Activated naive CD4-positive, alpha-beta T cell treated with anti-CD3 and anti-CD28 coated beads for 36 hours (primary cell): ENCODE measurements at regions not wholly inside any gene's neighbourhood (a gene's known extent, or its start where the extent isn't known, plus 50 kb on each side); places are given as distances from the start of the nearest gene placed in this dataset.

ENCODE experiments used
- CTCF ChIA-PET: fragments of 350-600 bp; sonication (Branson Sonifier 250); formaldehyde crosslinking; loops from one replicate; lab custom pipeline; 2021; ENCODE audit warnings: antibody characterized with exemption; lab: Charles Lee
- DNase-seq: peaks from one replicate; pipeline ENCODE4 v3.0.0-alpha.2; 2020
- H3K27ac Mint-ChIP-seq: one replicate; pipeline ENCODE4 v1.8.0; 2021; ENCODE audit warnings: mild to moderate bottlenecking, mixed read lengths
- H3K27me3 Mint-ChIP-seq: one replicate; pipeline ENCODE4 v1.8.0; 2021; ENCODE audit warnings: low read depth, mixed read lengths
- H3K36me3 Mint-ChIP-seq: one replicate; pipeline ENCODE4 v1.8.0; 2021; ENCODE audit warnings: low read depth, mixed read lengths
- H3K4me1 Mint-ChIP-seq: one replicate; pipeline ENCODE4 v1.8.0; 2021; ENCODE audit warnings: low read depth, mixed read lengths
- H3K4me3 Mint-ChIP-seq: one replicate; pipeline ENCODE4 v1.8.0; 2021; ENCODE audit warnings: mild to moderate bottlenecking, moderate library complexity, mixed read lengths
- H3K9me3 Mint-ChIP-seq: one replicate; pipeline ENCODE4 v1.8.0; 2021; ENCODE audit warnings: mixed read lengths
- intact Hi-C: fragments of 100-400 bp; cut with micrococcal nuclease; formaldehyde crosslinking; loops from one replicate; pipeline ENCODE4 v1.15.1; 2023

GRCh38 chr4:155426953-155427352, 50.2 kb upstream of the MAP9 start:
- Mint-ChIP-seq H3K9me3 (peaks cover 9% of the 10 kb centered on the region), H3K27me3 (peaks cover 12% of the 10 kb centered on the region), H3K4me3 (no peak overlapping the region), H3K27ac (no peak overlapping the region), H3K4me1 (peaks cover 2% of the 10 kb centered on the region), H3K36me3 (no peaks in the 10 kb centered on the region)
- intact Hi-C loops, result no loop called here
- CTCF ChIA-PET, result interaction anchor here (0.7 kb wide), 1 partner anchor 12 kb away, joined by 3 read pairs; no protein-coding TSS in a partner anchor
- no peak for DNase-seq
